Middle frontal gyrus (tissue), 1 donor: ENCODE measurements at regions not wholly inside any gene's neighbourhood (a gene's known extent, or its start where the extent isn't known, plus 50 kb on each side); places are given as distances from the start of the nearest gene placed in this dataset.

Experiments used
- DNase-seq: peaks from one replicate; pipeline ENCODE4 v3.0.0-alpha.2; 2015; ENCODE audit warnings: low spot score; ENCODE audit errors: extremely low spot score

- DNase-seq = no peak
These were observed 130.2 kb upstream of the SYNDIG1 start for GRCh38 chr20:24339210-24339641.

GRCh38 chr20:24337551-24337950, 131.9 kb upstream of the SYNDIG1 start:
- DNase-seq = no peak

GRCh38 chr20:24337069-24337468, 132.4 kb upstream of the SYNDIG1 start:
- DNase-seq = no peak

- no peak for DNase-seq
These were observed 134.6 kb upstream of the SYNDIG1 start for GRCh38 chr20:24334830-24335229.

- no peak for DNase-seq
These were observed 136.5 kb upstream of the SYNDIG1 start for GRCh38 chr20:24332956-24333355.

GRCh38 chr20:24331939-24332338, 137.5 kb upstream of the SYNDIG1 start:
- no peak for DNase-seq

GRCh38 chr20:24328901-24329300, 140.5 kb upstream of the SYNDIG1 start:
- DNase-seq = no peak

- DNase-seq = no peak
These were observed 147.5 kb upstream of the SYNDIG1 start for GRCh38 chr20:24321973-24322372.

- no peak for DNase-seq
These were observed 150.7 kb upstream of the SYNDIG1 start for GRCh38 chr20:24318569-24319352.

- no peak for DNase-seq
These were observed 152.2 kb upstream of the SYNDIG1 start for GRCh38 chr20:24317224-24317623.

- no peak for DNase-seq
These were observed 152.7 kb upstream of the SYNDIG1 start for GRCh38 chr20:24316731-24317130.

GRCh38 chr20:24314053-24314452, 155.4 kb upstream of the SYNDIG1 start:
- DNase-seq = no peak

- DNase-seq = no peak
These were observed 159.8 kb upstream of the SYNDIG1 start for GRCh38 chr20:24309596-24309995.

- DNase-seq = no peak
These were observed 164.1 kb upstream of the SYNDIG1 start for GRCh38 chr20:24305371-24305770.

- no peak for DNase-seq
These were observed 165.1 kb upstream of the SYNDIG1 start for GRCh38 chr20:24304291-24304690.

- DNase-seq = no peak
These were observed 165.8 kb upstream of the SYNDIG1 start for GRCh38 chr20:24303393-24304170.

GRCh38 chr20:24297993-24298392, 171.4 kb upstream of the SYNDIG1 start:
- no peak for DNase-seq

- DNase-seq = no peak
These were observed 172.8 kb upstream of the SYNDIG1 start for GRCh38 chr20:24296477-24297261.

- no peak for DNase-seq
These were observed 178.4 kb upstream of the SYNDIG1 start for GRCh38 chr20:24291014-24291413.

GRCh38 chr20:24289737-24290481, 179.5 kb upstream of the SYNDIG1 start:
- DNase-seq = no peak

- DNase-seq = no peak
These were observed 186.2 kb upstream of the SYNDIG1 start for GRCh38 chr20:24283186-24283585.
